BLaER1 treated with 17β-estradiol and CSF1 and Interleukin-3, amounts not matched to agents 10 nM and 100 nM (cell line): ENCODE measurements at regions not wholly inside any gene's neighbourhood (a gene's known extent, or its start where the extent isn't known, plus 50 kb on each side); places are given as distances from the start of the nearest gene placed in this dataset.
"Not testable (repeated sequence)": the region's sequence is repeated elsewhere in the genome, so short reads cannot be mapped to it uniquely, and the experiment has no call there.

Experiments
- H3K27ac ChIP-seq, 11 experiments: shearing (Covaris generic); formaldehyde crosslinking; 2 replicates each; pipeline ENCODE4 v1.8.1; 2022
- H3K27me3 ChIP-seq, 11 experiments: shearing (Covaris generic); formaldehyde crosslinking; 2 replicates each; pipeline ENCODE4 v1.8.1; 2022
- H3K36me3 ChIP-seq, 11 experiments: shearing (Covaris generic); formaldehyde crosslinking; 2 replicates each; pipeline ENCODE4 v1.8.1; 2022
- H3K4me1 ChIP-seq, 10 experiments: shearing (Covaris generic); formaldehyde crosslinking; 2 replicates each; pipeline ENCODE4 v1.8.1; 2022
- H3K4me2 ChIP-seq, 11 experiments: shearing (Covaris generic); formaldehyde crosslinking; 2 replicates each; pipeline ENCODE4 v1.8.1; 2022
- H3K4me3 ChIP-seq, 10 experiments: shearing (Covaris generic); formaldehyde crosslinking; 2 replicates each; pipeline ENCODE4 v1.8.1; 2022
- H3K9ac ChIP-seq, 11 experiments: shearing (Covaris generic); formaldehyde crosslinking; 2 replicates each; pipeline ENCODE4 v1.8.1; 2022
- H3K9me3 ChIP-seq, 11 experiments: shearing (Covaris generic); formaldehyde crosslinking; replicated peaks in 1 of 11; 2 replicates each; pipeline ENCODE4 v1.8.1; 2022
- H4K20me1 ChIP-seq, 11 experiments: shearing (Covaris generic); formaldehyde crosslinking; 2 replicates each; pipeline ENCODE4 v1.8.1; 2022
- Cebpa-rat ChIP-seq, 11 experiments: shearing (Covaris generic); IDR thresholded peaks; 2 replicates each; pipeline ENCODE4 v1.8.1; 2022

GRCh38 chr1:157353546-157353945, 198.8 kb downstream of the FCRL5 start:
- Histone ChIP-seq H3K4me3 (no peak overlapping the region), H3K36me3 (no peaks in the 10 kb centered on the region), H3K9me3 (peaks cover 0 to 20% (median 12%) of the 10 kb centered on the region in 11 experiments; a peak in 17 of 22 replicates), H3K9ac (no peak overlapping the region), H3K4me1 (peaks cover 16 to 25% (median 19%) of the 10 kb centered on the region in 10 experiments), H3K27ac (no peak overlapping the region), H3K4me2 (no peak overlapping the region), H4K20me1 (no peaks in the 10 kb centered on the region), H3K27me3 (no peaks in the 10 kb centered on the region)
- no peak for TF ChIP-seq Cebpa-rat (IDR thresholded peaks at IDR 0.05)

- Histone ChIP-seq H3K27me3 (no peaks in the 10 kb centered on the region), H4K20me1 (no peaks in the 10 kb centered on the region), H3K36me3 (no peaks in the 10 kb centered on the region), H3K9me3 (peaks cover 0 to 20% (median 12%) of the 10 kb centered on the region in 11 experiments; a peak in 17 of 22 replicates), H3K4me2 (no peak overlapping the region), H3K27ac (no peak overlapping the region), H3K4me1 (peaks cover 16 to 22% (median 19%) of the 10 kb centered on the region in 10 experiments), H3K4me3 (no peak overlapping the region), H3K9ac (no peak overlapping the region)
- TF ChIP-seq Cebpa-rat (IDR thresholded peaks at IDR 0.05): no peak
Observed at GRCh38 chr1:157352817-157353408, 199.4 kb downstream of the FCRL5 start.

- Histone ChIP-seq H3K4me2 (no peak overlapping the region), H3K4me3 (no peak overlapping the region), H4K20me1 (no peaks in the 10 kb centered on the region), H3K4me1 (peaks cover 11 to 15% (median 13%) of the 10 kb centered on the region in 10 experiments), H3K27ac (no peak overlapping the region), H3K27me3 (no peaks in the 10 kb centered on the region), H3K9ac (no peak overlapping the region), H3K9me3 (peaks cover 0 to 20% (median 12%) of the 10 kb centered on the region in 11 experiments; a peak in 17 of 22 replicates), H3K36me3 (no peaks in the 10 kb centered on the region)
- no peak for TF ChIP-seq Cebpa-rat (IDR thresholded peaks at IDR 0.05)
Observed at GRCh38 chr1:157352216-157352615, 200.1 kb downstream of the FCRL5 start.

- not testable (repeated sequence) for H4K20me1 ChIP-seq, H3K27me3 ChIP-seq, H3K27ac ChIP-seq, H3K9ac ChIP-seq, H3K36me3 ChIP-seq, H3K4me2 ChIP-seq, H3K4me3 ChIP-seq
- H3K9me3 ChIP-seq: peaks cover 0 to 20% (median 12%) of the 10 kb centered on the region in 11 experiments; a peak in 17 of 22 replicates
- H3K4me1 ChIP-seq: peaks cover 7 to 11% (median 9%) of the 10 kb centered on the region in 10 experiments
Observed at GRCh38 chr1:157351800-157352199, 200.5 kb downstream of the FCRL5 start.

- Histone ChIP-seq H3K27ac (no peak overlapping the region), H3K9me3 (peaks cover 9 to 24% (median 12%) of the 10 kb centered on the region in 11 experiments; a peak in 20 of 22 replicates), H3K4me1 (no peaks in the 10 kb centered on the region), H3K36me3 (no peaks in the 10 kb centered on the region), H4K20me1 (no peaks in the 10 kb centered on the region), H3K4me3 (no peak overlapping the region), H3K9ac (no peak overlapping the region), H3K4me2 (no peak overlapping the region), H3K27me3 (no peaks in the 10 kb centered on the region)
- TF ChIP-seq Cebpa-rat (IDR thresholded peaks at IDR 0.05): no peak
Observed at GRCh38 chr1:157348538-157349480, 203.5 kb downstream of the FCRL5 start.

GRCh38 chr1:157347506-157347905, 204.8 kb downstream of the FCRL5 start:
- no peak for TF ChIP-seq Cebpa-rat (IDR thresholded peaks at IDR 0.05)
- H3K4me3 ChIP-seq: no peak overlapping the region

GRCh38 chr1:157337785-157338184, 199.6 kb upstream of the ETV3 start:
- H3K4me3 ChIP-seq, H4K20me1 ChIP-seq, H3K27me3 ChIP-seq, H3K4me2 ChIP-seq, H3K27ac ChIP-seq, H3K36me3 ChIP-seq, H3K9ac ChIP-seq: not testable (repeated sequence)
- H3K4me1 ChIP-seq: peaks cover 0 to 19% (median 0%) of the 10 kb centered on the region in 10 experiments; a peak in 8 of 20 replicates
- peaks cover 0 to 21% (median 6%) of the 10 kb centered on the region in 11 experiments; a peak in 7 of 22 replicates for H3K9me3 ChIP-seq

More at GRCh38 chr1:157347506-157347905, 204.8 kb downstream of the FCRL5 start:
- no peak overlapping the region for H3K4me2 ChIP-seq
- no peaks in the 10 kb centered on the region for H3K27me3 ChIP-seq
- H3K36me3 ChIP-seq: no peaks in the 10 kb centered on the region
- no peaks in the 10 kb centered on the region for H4K20me1 ChIP-seq
- no peaks in the 10 kb centered on the region for H3K4me1 ChIP-seq
- no peak overlapping the region for H3K27ac ChIP-seq
- H3K9me3 ChIP-seq: peaks cover 9 to 24% (median 12%) of the 10 kb centered on the region in 11 experiments; a peak in 20 of 22 replicates
- no peak overlapping the region for H3K9ac ChIP-seq

- Histone ChIP-seq H3K27me3 (no peaks in the 10 kb centered on the region), H3K36me3 (no peaks in the 10 kb centered on the region), H3K9me3 (peaks cover 0 to 29% (median 14%) of the 10 kb centered on the region in 11 experiments; a peak in 16 of 22 replicates), H4K20me1 (no peaks in the 10 kb centered on the region), H3K4me1 (peaks cover 0 to 19% (median 0%) of the 10 kb centered on the region in 10 experiments; a peak in 8 of 20 replicates), H3K4me3 (no peak overlapping the region), H3K4me2 (peak overlapping the region in 4 of 11 experiments; percentile 7 to 55 (median 33); a peak in 4 of 22 replicates), H3K9ac (no peak overlapping the region), H3K27ac (peak overlapping the region in 1 of 11 experiments; percentile 17; a peak in 1 of 22 replicates)
- TF ChIP-seq Cebpa-rat (IDR thresholded peaks at IDR 0.05): no peak
Observed at GRCh38 chr1:157335056-157335455, 196.9 kb upstream of the ETV3 start.

GRCh38 chr1:157334041-157334440, 195.8 kb upstream of the ETV3 start:
- peak overlapping the region in 1 of 11 experiments; percentile 8; a peak in 1 of 22 replicates for H3K27ac ChIP-seq
- no peaks in the 10 kb centered on the region for H3K36me3 ChIP-seq
- H3K4me3 ChIP-seq: no peak overlapping the region
- peaks cover 0 to 19% (median 0%) of the 10 kb centered on the region in 10 experiments; a peak in 8 of 20 replicates for H3K4me1 ChIP-seq
- no peaks in the 10 kb centered on the region for H3K27me3 ChIP-seq
- H3K9ac ChIP-seq: no peak overlapping the region
- peak overlapping the region in 1 of 11 experiments; percentile 48; a peak in 1 of 22 replicates for H3K4me2 ChIP-seq
- H4K20me1 ChIP-seq: no peaks in the 10 kb centered on the region
- H3K9me3 ChIP-seq: peaks cover 0 to 33% (median 21%) of the 10 kb centered on the region in 11 experiments; a peak in 16 of 22 replicates
- TF ChIP-seq Cebpa-rat (IDR thresholded peaks at IDR 0.05): no peak

GRCh38 chr1:157330177-157330576, 192.0 kb upstream of the ETV3 start:
- not testable (repeated sequence) for H3K36me3 ChIP-seq, H4K20me1 ChIP-seq, H3K27ac ChIP-seq, H3K4me2 ChIP-seq, H3K27me3 ChIP-seq, H3K4me3 ChIP-seq, H3K9ac ChIP-seq
- Histone ChIP-seq H3K4me1 (peaks cover 0 to 11% (median 0%) of the 10 kb centered on the region in 10 experiments; a peak in 8 of 20 replicates), H3K9me3 (peaks cover 0 to 18% (median 12%) of the 10 kb centered on the region in 11 experiments; a peak in 14 of 22 replicates)

- H4K20me1 ChIP-seq, H3K4me3 ChIP-seq, H3K4me1 ChIP-seq, H3K27me3 ChIP-seq, H3K36me3 ChIP-seq, H3K9ac ChIP-seq, H3K4me2 ChIP-seq, H3K27ac ChIP-seq: not testable (repeated sequence)
- peaks cover 0 to 18% (median 12%) of the 10 kb centered on the region in 11 experiments; a peak in 14 of 22 replicates for H3K9me3 ChIP-seq
Observed at GRCh38 chr1:157328120-157328519, 189.9 kb upstream of the ETV3 start.
